Epithelial cell of proximal tubule (primary cell): ENCODE measurements at regions not wholly inside any gene's neighbourhood (a gene's known extent, or its start where the extent isn't known, plus 50 kb on each side); places are given as distances from the start of the nearest gene placed in this dataset.

Source experiments
- DNase-seq: peaks from one replicate; pipeline ENCODE4 v3.0.0-alpha.2; 2011; ENCODE audit warnings: low read depth
- H3K4me3 ChIP-seq: 2 replicates; pipeline ENCODE4 v1.5.1; 2011; ENCODE audit warnings: low read depth, mild to moderate bottlenecking, low read length
- TF ChIP-seq, protein P1 (sequence below): conservative IDR thresholded peaks from 2 replicates; pipeline ENCODE4 v1.5.1; 2012; ENCODE audit warnings: low read depth, mild to moderate bottlenecking, low read length

DNA sequence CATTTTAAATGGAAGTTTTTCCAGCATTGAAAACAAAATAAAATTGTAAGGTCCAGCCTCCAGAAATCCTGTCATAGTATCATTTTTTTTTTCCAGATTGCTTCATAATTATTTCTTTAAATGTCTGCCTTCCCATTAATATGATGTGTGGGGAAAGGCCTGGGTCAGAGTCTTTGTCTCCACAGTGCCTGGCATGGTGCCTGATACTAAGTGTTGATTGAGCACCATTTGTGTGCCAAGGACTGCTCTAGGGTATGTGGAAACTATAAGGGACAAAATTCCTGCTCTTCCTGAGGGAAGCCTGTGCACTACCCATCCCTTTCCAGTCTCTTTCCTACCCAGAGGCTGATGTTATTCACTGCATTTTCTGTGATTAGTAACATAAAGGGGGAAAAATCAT lies 53.1 kb upstream of the BEND4 start:
- DNase-seq, result no peak
- H3K4me3 ChIP-seq, result no peak overlapping the region
- TF ChIP-seq, protein P1, sequence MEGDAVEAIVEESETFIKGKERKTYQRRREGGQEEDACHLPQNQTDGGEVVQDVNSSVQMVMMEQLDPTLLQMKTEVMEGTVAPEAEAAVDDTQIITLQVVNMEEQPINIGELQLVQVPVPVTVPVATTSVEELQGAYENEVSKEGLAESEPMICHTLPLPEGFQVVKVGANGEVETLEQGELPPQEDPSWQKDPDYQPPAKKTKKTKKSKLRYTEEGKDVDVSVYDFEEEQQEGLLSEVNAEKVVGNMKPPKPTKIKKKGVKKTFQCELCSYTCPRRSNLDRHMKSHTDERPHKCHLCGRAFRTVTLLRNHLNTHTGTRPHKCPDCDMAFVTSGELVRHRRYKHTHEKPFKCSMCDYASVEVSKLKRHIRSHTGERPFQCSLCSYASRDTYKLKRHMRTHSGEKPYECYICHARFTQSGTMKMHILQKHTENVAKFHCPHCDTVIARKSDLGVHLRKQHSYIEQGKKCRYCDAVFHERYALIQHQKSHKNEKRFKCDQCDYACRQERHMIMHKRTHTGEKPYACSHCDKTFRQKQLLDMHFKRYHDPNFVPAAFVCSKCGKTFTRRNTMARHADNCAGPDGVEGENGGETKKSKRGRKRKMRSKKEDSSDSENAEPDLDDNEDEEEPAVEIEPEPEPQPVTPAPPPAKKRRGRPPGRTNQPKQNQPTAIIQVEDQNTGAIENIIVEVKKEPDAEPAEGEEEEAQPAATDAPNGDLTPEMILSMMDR, result no peak

DNA sequence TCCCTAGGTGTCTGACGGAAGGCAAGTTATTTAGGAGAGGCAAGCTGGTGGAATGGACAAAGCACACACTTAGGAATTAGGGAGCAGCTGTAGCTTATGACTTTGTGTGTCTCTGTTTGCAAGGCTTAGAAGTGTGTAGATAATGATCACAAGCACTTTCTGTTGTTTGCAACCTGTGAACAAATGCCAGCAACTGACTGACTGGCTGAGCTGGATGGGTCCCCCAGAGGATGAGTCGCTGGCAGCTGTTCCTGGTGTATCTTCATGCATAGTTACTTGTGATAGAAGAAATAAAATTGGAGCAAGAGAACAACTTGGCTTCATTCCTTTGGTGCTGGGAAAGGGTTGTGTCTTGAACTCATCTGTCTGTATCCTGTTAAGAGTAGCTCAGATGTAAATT lies 64.2 kb upstream of the BEND4 start:
- TF ChIP-seq, protein P1, result no peak
- no peak for DNase-seq
- no peak overlapping the region for H3K4me3 ChIP-seq

DNA sequence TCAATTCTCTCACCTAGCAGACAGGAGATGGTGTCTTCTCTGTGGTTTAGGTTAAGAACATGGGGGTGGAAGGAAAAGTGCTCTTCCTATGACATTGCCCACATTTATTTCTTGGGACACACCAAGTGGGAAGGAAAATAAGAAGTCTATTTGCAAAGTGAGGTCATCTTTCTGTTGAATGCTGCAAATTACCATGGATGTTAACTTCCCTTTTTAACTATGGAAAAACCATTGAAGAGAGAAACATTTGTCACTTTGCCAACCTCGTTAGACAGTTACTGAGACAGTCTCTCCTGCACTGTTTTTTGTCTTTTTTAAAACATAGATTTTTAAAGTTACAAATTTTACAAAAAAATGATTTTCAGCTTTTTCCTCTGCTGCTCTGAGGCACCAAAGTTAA lies 72.8 kb upstream of the BEND4 start:
- TF ChIP-seq, protein P1, result no peak
- no peak overlapping the region for H3K4me3 ChIP-seq
- DNase-seq, result no peak

GRCh38 chr4:42234817-42235216 lies 82.4 kb upstream of the BEND4 start:
- H3K4me3 ChIP-seq, result no peak overlapping the region
- TF ChIP-seq, protein P1, result no peak
- DNase-seq, result no peak

DNA sequence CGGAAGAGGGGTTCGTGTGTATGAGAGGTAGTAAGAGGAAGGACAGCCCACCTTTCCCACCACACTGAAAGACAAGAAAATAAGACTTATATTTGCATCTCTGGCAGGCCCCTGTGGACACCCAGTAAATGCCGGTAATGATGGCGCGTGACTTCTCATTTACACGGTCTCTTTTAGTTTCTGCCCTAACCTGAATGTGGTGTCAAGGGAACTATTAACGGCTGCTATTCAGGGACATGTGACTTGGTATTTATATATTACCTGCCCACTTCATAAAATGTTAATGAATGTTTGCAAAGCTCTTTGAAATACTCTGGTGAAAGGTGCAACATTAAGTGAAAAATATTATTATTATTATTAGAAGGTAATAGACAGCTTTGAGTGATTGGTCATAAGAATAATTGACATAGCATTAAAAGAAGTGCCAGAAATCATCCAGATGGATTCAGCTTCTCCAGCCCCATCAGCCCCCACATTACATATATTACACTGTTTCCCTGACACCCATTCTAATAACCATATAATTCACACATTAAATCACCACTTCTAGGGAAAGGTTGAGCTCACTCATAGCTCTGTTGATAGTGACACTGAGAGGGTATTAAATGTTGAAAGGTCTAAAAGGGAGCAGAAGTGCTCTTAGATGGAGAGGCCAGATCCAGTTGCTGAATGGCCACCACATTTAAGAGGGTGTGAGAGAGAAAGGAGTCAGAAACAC lies 83.0 kb upstream of the BEND4 start:
- DNase-seq, result no peak
- TF ChIP-seq, protein P1, result no peak
- no peak overlapping the region for H3K4me3 ChIP-seq

GRCh38 chr4:42237010-42237409 lies 84.6 kb upstream of the BEND4 start:
- no peak for DNase-seq
- H3K4me3 ChIP-seq, result no peak overlapping the region
- TF ChIP-seq, protein P1, result no peak

- TF ChIP-seq, protein P1, result no peak
- H3K4me3 ChIP-seq, result no peak overlapping the region
- no peak for DNase-seq
Measured at GRCh38 chr4:42237451-42237850, 85.0 kb upstream of the BEND4 start.
